ENCODE measurements at regions not wholly inside any gene's neighbourhood (a gene's known extent, or its start where the extent isn't known, plus 50 kb on each side); places are given as distances from the start of the nearest gene placed in this dataset.

- no peak for TF ChIP-seq ATF2 (tag by site-specific recombination; IDR thresholded peaks at IDR 0.05; ENCODE audit: low read depth)
These were observed 1346.5 kb downstream of the MRPL39 start (continued) for GRCh38 chr21:24260751-24261150.

GRCh38 chr21:24259241-24259640, 1348.0 kb downstream of the MRPL39 start:
- POLR2A ChIA-PET = no interaction called here

GRCh38 chr21:24255591-24255990, 1351.7 kb downstream of the MRPL39 start:
- H3K27ac ChIP-seq (ENCODE audit: extremely low read depth, low read depth, low read length) = no peak overlapping the region
- H3K36me3 ChIP-seq (ENCODE audit: control insufficient read depth in 2 of 2, insufficient read depth in 1 of 2, low read length in 2 of 2) = no peaks in the 10 kb centered on the region
- H3K4me1 ChIP-seq (ENCODE audit: control insufficient read depth, insufficient read depth, low read length) = no peaks in the 10 kb centered on the region
- no peak overlapping the region for H3K4me3 ChIP-seq (ENCODE audit: low read depth, low read length)
- POLR2A ChIA-PET = no interaction called here
- TF ChIP-seq ZBTB8A (tag by site-specific recombination; IDR thresholded peaks at IDR 0.05) (no peak), ZNF23 (tag by site-specific recombination; IDR thresholded peaks at IDR 0.05; ENCODE audit: borderline replicate concordance) (no peak), ZNF148 (tag by site-specific recombination; IDR thresholded peaks at IDR 0.05; ENCODE audit: borderline replicate concordance) (no peak), ZNF174 (tag by site-specific recombination; IDR thresholded peaks at IDR 0.05) (no peak), ZNF548 (tag by site-specific recombination; IDR thresholded peaks at IDR 0.05) (no peak), ZNF366 (tag by site-specific recombination; conservative IDR thresholded peaks at IDR 0.05) (no peak), ZSCAN23 (tag by site-specific recombination; IDR thresholded peaks at IDR 0.05) (no peak), ZNF341 (tag by site-specific recombination; IDR thresholded peaks at IDR 0.05; ENCODE audit: low read depth) (no peak), ZNF302 (tag by site-specific recombination; IDR thresholded peaks at IDR 0.05; ENCODE audit: low read depth) (no peak), ZNF514 (tag by site-specific recombination; IDR thresholded peaks at IDR 0.05) (no peak), ZNF26 (tag by site-specific recombination; IDR thresholded peaks at IDR 0.05) (no peak)
- CTCF ChIA-PET = no interaction called here
- no peaks in the 10 kb centered on the region for H3K9me3 ChIP-seq (ENCODE audit: control insufficient read depth, insufficient read depth, low read depth, low read length)

More at GRCh38 chr21:24259241-24259640, 1348.0 kb downstream of the MRPL39 start:
- no peaks in the 10 kb centered on the region for H3K4me1 ChIP-seq (ENCODE audit: control insufficient read depth, insufficient read depth, low read length)
- TF ChIP-seq GLIS2 (tag by site-specific recombination; IDR thresholded peaks at IDR 0.05) (no peak), HIC1 (tag by site-specific recombination; IDR thresholded peaks at IDR 0.05) (no peak), ZNF555 (tag by site-specific recombination; conservative IDR thresholded peaks at IDR 0.05) (no peak), ZNF501 (tag by site-specific recombination; IDR thresholded peaks at IDR 0.05) (no peak), PBX3 (CRISPR knock-in tag; IDR thresholded peaks at IDR 0.05) (no peak), ZNF747 (tag by site-specific recombination; IDR thresholded peaks at IDR 0.05) (no peak)
- H3K27ac ChIP-seq (ENCODE audit: extremely low read depth, low read depth, low read length) = no peak overlapping the region
- H3K9me3 ChIP-seq (ENCODE audit: control insufficient read depth, insufficient read depth, low read depth, low read length) = no peaks in the 10 kb centered on the region
- no peaks in the 10 kb centered on the region for H3K36me3 ChIP-seq (ENCODE audit: control insufficient read depth in 2 of 2, insufficient read depth in 1 of 2, low read length in 2 of 2)
- CTCF ChIA-PET = no interaction called here
- no peak overlapping the region for H3K4me3 ChIP-seq (ENCODE audit: low read depth, low read length)

Data from HEK293 (cell line).